ENCODE measurements at regions not wholly inside any gene's neighbourhood (a gene's known extent, or its start where the extent isn't known, plus 50 kb on each side); places are given as distances from the start of the nearest gene placed in this dataset.

DNA sequence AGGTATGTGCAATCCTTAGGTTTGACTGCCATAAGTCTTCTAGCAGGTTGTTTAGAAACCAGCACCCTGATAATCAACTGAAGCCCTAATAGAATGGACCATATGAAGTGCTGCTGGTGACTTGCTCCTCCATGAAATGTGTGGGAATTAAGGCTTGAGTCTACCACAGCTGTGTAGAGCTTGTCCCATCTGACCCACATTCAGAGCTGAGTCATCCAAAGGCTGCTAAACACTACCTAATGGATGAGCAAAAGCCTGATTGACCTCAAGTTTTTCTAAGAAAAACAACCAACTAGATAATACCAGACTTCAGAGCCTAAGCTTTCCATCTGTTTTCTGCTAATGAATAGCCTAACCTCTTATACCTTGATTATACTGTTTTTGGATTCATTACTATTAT, 120.3 kb upstream of the MOCS1 start:
- TF ChIP-seq, protein P1, sequence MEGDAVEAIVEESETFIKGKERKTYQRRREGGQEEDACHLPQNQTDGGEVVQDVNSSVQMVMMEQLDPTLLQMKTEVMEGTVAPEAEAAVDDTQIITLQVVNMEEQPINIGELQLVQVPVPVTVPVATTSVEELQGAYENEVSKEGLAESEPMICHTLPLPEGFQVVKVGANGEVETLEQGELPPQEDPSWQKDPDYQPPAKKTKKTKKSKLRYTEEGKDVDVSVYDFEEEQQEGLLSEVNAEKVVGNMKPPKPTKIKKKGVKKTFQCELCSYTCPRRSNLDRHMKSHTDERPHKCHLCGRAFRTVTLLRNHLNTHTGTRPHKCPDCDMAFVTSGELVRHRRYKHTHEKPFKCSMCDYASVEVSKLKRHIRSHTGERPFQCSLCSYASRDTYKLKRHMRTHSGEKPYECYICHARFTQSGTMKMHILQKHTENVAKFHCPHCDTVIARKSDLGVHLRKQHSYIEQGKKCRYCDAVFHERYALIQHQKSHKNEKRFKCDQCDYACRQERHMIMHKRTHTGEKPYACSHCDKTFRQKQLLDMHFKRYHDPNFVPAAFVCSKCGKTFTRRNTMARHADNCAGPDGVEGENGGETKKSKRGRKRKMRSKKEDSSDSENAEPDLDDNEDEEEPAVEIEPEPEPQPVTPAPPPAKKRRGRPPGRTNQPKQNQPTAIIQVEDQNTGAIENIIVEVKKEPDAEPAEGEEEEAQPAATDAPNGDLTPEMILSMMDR (optimal IDR thresholded peaks at IDR 0.05 in 1 of 3, IDR thresholded peaks at IDR 0.05 in 1 of 3, conservative IDR thresholded peaks at IDR 0.05 in 1 of 3; ENCODE audit: extremely low read depth in 1 of 3, insufficient read depth in 2 of 3, low read length in 3 of 3) = no peak
- TF ChIP-seq EZH2 (IDR thresholded peaks at IDR 0.05; ENCODE audit: low read length) = no peak

Measured in keratinocyte (primary cell).